HEK293 (cell line): ENCODE measurements at regions not wholly inside any gene's neighbourhood (a gene's known extent, or its start where the extent isn't known, plus 50 kb on each side); places are given as distances from the start of the nearest gene placed in this dataset.

ENCODE experiments used
- BCL11A ChIP-seq: fragments of 450-650 bp; formaldehyde crosslinking; IDR thresholded peaks from 2 replicates; pipeline ENCODE4 v1.5.1; 2016; ENCODE audit warnings: low read depth, missing biosample characterization, missing genetic modification characterization
- BCL6B ChIP-seq: fragments of 450-650 bp; formaldehyde crosslinking; IDR thresholded peaks from 2 replicates; pipeline ENCODE4 v1.5.1; 2017; ENCODE audit warnings: missing biosample characterization, missing genetic modification characterization
- CTCF ChIP-seq: fragments of 450-650 bp; formaldehyde crosslinking; IDR thresholded peaks from 2 replicates; pipeline ENCODE4 v1.5.1; 2016; ENCODE audit warnings: missing biosample characterization, missing genetic modification characterization
- KLF1 ChIP-seq: fragments of 450-650 bp; formaldehyde crosslinking; IDR thresholded peaks from 2 replicates; pipeline ENCODE4 v1.5.1; 2016; ENCODE audit warnings: missing biosample characterization, missing genetic modification characterization
- KLF8 ChIP-seq: fragments of 450-650 bp; formaldehyde crosslinking; IDR thresholded peaks from 2 replicates; pipeline ENCODE4 v1.5.1; 2016; ENCODE audit warnings: missing biosample characterization, missing genetic modification characterization
- TCF7L2 ChIP-seq: IDR thresholded peaks from 2 replicates; pipeline ENCODE4 v1.6.1; 2011; ENCODE audit warnings: low read depth, mild to moderate bottlenecking, inconsistent platforms, low read length, moderate library complexity, borderline replicate concordance
- TRIM28 ChIP-seq: IDR thresholded peaks from 2 replicates; pipeline ENCODE4 v1.6.1; 2011; ENCODE audit warnings: low read length, control low read depth, borderline replicate concordance
- YY1 ChIP-seq: fragments of 450-650 bp; formaldehyde crosslinking; IDR thresholded peaks from 2 replicates; pipeline ENCODE4 v1.5.1; 2018; ENCODE audit warnings: missing biosample characterization, missing genetic modification characterization
- ZEB2 ChIP-seq: fragments of 450-650 bp; formaldehyde crosslinking; IDR thresholded peaks from 2 replicates; pipeline ENCODE4 v1.5.1; 2016; ENCODE audit warnings: missing biosample characterization, missing genetic modification characterization
- ZNF274 ChIP-seq, 2 experiments: fragments of 200-500 bp in 1 of 2; fragments of 450-650 bp in 1 of 2; sonication (Bioruptor generic) in 1 of 2; formaldehyde crosslinking in 1 of 2; IDR thresholded peaks; 2 replicates each; pipeline versions ENCODE4 v1.5.1 to v1.6.1; 2014 to 2016; ENCODE audit warnings: borderline replicate concordance in 1 of 2, inconsistent platforms in 1 of 2, low read length in 1 of 2, missing biosample characterization in 1 of 2, missing genetic modification characterization in 1 of 2
- ZNF544 ChIP-seq: fragments of 450-650 bp; formaldehyde crosslinking; IDR thresholded peaks from 2 replicates; pipeline ENCODE4 v1.5.0; 2017; ENCODE audit warnings: missing biosample characterization, missing genetic modification characterization

GRCh38 chr3:34111361-34111760 is 312.9 kb downstream of the PDCD6IP start:
- TF ChIP-seq KLF1 (tag by site-specific recombination) (no peak), CTCF (tag by site-specific recombination) (no peak), YY1 (tag by site-specific recombination) (no peak), ZNF544 (tag by site-specific recombination) (no peak), TRIM28 (no peak), ZNF274 (IDR thresholded peaks at IDR 0.05; ENCODE audit: low read length) (no peak), ZNF274 (tag by site-specific recombination; IDR thresholded peaks at IDR 0.05; ENCODE audit: borderline replicate concordance) (no peak), BCL11A (tag by site-specific recombination) (no peak), KLF8 (no peak), BCL6B (tag by site-specific recombination) (no peak), TCF7L2 (no peak), ZEB2 (tag by site-specific recombination) (no peak)
